Astrocyte (in vitro differentiated cells and primary cell): ENCODE measurements at regions not wholly inside any gene's neighbourhood (a gene's known extent, or its start where the extent isn't known, plus 50 kb on each side); places are given as distances from the start of the nearest gene placed in this dataset.

Source experiments
- CTCF ChIP-seq: IDR thresholded peaks from 2 replicates; pipeline ENCODE4 v1.5.1; 2011; ENCODE audit warnings: low read depth, mild to moderate bottlenecking, inconsistent platforms, low read length, moderate library complexity; ENCODE audit not compliant: insufficient read depth
- EZH2 ChIP-seq: IDR thresholded peaks from 2 replicates; pipeline ENCODE4 v1.6.1; 2012; ENCODE audit warnings: mild to moderate bottlenecking, low read length, inconsistent platforms; ENCODE audit not compliant: insufficient read depth

DNA sequence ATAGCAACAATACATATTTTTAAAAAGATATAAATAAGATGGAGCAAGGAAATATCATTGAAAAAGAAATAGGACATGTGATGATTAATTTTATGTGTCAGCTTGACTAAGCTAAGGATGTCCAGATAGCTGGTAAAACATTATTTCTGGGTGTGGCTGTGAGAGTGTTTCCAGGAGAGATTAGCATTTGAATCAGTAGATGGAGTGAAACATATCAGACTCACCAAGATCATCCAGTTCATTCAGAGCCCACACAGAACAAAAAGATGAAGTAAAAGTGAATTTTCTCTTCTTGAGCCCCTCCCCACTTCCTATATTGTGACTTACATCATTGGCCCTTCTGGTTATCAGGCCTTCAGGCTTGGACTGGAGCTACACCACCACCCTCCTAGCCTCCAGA is 61.6 kb upstream of the TUSC7 start:
- TF ChIP-seq CTCF: no peak
- TF ChIP-seq EZH2: no peak
